ENCODE measurements at regions not wholly inside any gene's neighbourhood (a gene's known extent, or its start where the extent isn't known, plus 50 kb on each side); places are given as distances from the start of the nearest gene placed in this dataset.

DNA sequence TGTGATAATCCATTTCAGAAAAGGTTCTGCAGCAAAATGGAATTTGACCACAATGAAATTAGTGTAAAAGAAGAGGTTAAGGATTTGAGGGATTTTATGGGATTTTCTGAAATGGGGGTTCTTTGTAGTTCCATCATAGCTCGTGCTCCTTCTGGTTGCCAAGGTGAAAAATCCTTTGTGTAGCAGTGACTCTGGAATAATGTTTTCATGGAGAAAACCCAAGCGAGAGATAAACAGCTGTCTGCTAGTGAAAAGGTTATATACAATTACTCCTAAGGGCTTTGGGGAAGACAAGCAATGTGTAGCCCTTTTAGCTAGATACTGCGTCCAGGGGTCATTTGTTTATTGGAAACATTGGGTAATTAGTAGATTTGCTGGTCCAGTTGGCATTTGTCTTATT lies 453.2 kb upstream of the DEPDC1 start:
- H3K27ac ChIP-seq (ENCODE audit: low read length) = no peak overlapping the region
- WGBS (ENCODE audit: insufficient coverage, insufficient read length) = no CpG with 5 or more reads among the region's 3 CpGs
- H3K36me3 ChIP-seq (ENCODE audit: control insufficient read depth, insufficient read depth, low read length) = no peaks in the 10 kb centered on the region
- no peak overlapping the region for H3K4me3 ChIP-seq (ENCODE audit: low read length)
- no peaks in the 10 kb centered on the region for H3K9me3 ChIP-seq (ENCODE audit: control insufficient read depth, insufficient read depth, low read length)
- DNase-seq (ENCODE audit: low read depth, low spot score) = no peak
- no peaks in the 10 kb centered on the region for H3K4me1 ChIP-seq (ENCODE audit: control insufficient read depth, insufficient read depth, low read length)
- H3K27me3 ChIP-seq (ENCODE audit: control insufficient read depth, insufficient read depth, low read length) = no peaks in the 10 kb centered on the region

DNA sequence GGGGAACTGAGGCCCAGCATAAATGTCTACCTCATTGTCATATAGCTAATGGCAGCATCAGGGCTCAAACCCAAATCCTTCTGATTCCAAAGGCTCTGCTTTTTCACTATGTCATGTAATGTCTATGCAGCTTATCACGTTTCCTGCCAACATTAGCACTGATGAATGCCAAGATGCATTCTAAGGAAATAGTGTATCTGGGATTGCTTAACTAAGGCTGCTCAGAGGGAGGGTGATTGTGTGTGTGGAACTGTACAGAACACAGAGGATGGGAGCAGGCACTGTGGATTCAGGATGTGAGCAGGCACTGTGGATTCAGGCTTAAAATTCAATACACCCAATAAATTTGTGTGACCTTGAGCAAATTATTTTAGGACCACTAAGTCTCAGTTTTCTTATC lies 456.4 kb upstream of the DEPDC1 start:
- Histone ChIP-seq H3K4me3 (ENCODE audit: low read length) (no peak overlapping the region), H3K27ac (ENCODE audit: low read length) (no peak overlapping the region), H3K27me3 (ENCODE audit: control insufficient read depth, insufficient read depth, low read length) (no peaks in the 10 kb centered on the region), H3K4me1 (ENCODE audit: control insufficient read depth, insufficient read depth, low read length) (no peaks in the 10 kb centered on the region), H3K36me3 (ENCODE audit: control insufficient read depth, insufficient read depth, low read length) (no peaks in the 10 kb centered on the region), H3K9me3 (ENCODE audit: control insufficient read depth, insufficient read depth, low read length) (no peaks in the 10 kb centered on the region)
- no CpG with 5 or more reads among the region's 1 CpG for WGBS (ENCODE audit: insufficient coverage, insufficient read length)
- DNase-seq (ENCODE audit: low read depth, low spot score) = no peak

DNA sequence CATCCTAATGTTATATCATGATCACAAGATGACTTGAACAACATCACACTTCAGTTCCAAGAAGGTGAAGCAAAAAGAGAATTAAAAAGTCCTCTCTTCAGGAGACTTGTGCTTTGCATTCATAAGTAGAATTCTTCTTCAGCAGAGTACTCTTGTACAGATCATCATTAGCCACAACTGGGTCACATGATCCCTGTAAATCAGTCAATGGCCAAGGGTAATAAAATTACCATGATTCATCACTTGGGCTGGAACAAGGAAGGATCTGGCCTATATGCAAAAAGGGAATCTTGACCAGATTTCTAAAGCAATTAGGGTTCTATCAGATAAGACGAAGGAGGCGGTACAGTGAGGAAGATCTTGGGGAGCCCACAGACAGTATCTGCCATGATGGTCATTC lies 458.0 kb upstream of the DEPDC1 start:
- Histone ChIP-seq H3K27me3 (ENCODE audit: control insufficient read depth, insufficient read depth, low read length) (no peaks in the 10 kb centered on the region), H3K27ac (ENCODE audit: low read length) (no peak overlapping the region), H3K9me3 (ENCODE audit: control insufficient read depth, insufficient read depth, low read length) (no peaks in the 10 kb centered on the region), H3K36me3 (ENCODE audit: control insufficient read depth, insufficient read depth, low read length) (no peaks in the 10 kb centered on the region), H3K4me1 (ENCODE audit: control insufficient read depth, insufficient read depth, low read length) (no peaks in the 10 kb centered on the region), H3K4me3 (ENCODE audit: low read length) (no peak overlapping the region)
- DNase-seq (ENCODE audit: low read depth, low spot score) = no peak
- WGBS (ENCODE audit: insufficient coverage, insufficient read length) = no CpG with 5 or more reads among the region's 2 CpGs

DNA sequence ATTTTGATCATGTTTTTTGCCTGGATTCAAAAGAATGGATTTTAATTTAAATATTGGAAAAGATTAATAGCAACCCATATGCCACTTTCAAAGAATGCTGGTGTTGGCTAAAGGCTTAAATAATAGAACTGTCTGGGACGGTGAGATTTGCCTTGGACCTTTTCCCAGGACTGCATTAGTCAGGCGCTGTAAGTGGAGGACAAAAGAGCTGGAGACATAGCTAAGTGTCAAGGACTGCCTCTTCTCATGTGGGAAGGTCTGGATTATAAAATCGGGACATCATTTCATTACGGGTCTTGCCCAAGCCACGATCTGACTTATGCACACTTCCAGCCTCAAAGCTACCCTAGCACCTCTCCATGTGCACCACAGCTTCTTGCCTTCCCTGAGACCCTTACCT lies 458.5 kb upstream of the DEPDC1 start:
- no peak overlapping the region for H3K4me3 ChIP-seq (ENCODE audit: low read length)
- no CpG with 5 or more reads among the region's 5 CpGs for WGBS (ENCODE audit: insufficient coverage, insufficient read length)
- no peak for DNase-seq (ENCODE audit: low read depth, low spot score)
- no peak overlapping the region for H3K27ac ChIP-seq (ENCODE audit: low read length)
- H3K27me3 ChIP-seq (ENCODE audit: control insufficient read depth, insufficient read depth, low read length) = no peaks in the 10 kb centered on the region
- H3K36me3 ChIP-seq (ENCODE audit: control insufficient read depth, insufficient read depth, low read length) = no peaks in the 10 kb centered on the region
- H3K9me3 ChIP-seq (ENCODE audit: control insufficient read depth, insufficient read depth, low read length) = no peaks in the 10 kb centered on the region
- H3K4me1 ChIP-seq (ENCODE audit: control insufficient read depth, insufficient read depth, low read length) = no peaks in the 10 kb centered on the region

DNA sequence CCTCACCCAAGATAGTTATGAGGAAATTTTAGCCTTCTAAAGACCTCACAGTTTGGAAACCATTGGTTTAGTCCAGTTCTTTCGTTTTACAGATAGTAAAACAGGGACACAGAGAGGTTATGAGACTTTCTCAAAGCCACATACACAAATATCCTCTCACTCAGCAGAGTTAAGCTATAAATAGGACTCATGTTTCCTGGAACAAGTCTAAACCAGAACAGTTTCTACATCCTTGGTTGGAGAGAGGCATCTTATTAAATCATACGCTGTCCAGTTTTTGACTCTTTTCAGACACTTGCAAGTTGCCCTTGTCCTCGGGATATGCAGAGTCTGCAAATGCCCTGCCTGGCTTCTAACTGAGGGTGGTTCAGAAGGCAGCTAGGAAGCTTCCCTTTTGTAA lies 462.1 kb upstream of the DEPDC1 start:
- peaks cover 5% of the 10 kb centered on the region for H3K4me1 ChIP-seq (ENCODE audit: control insufficient read depth, insufficient read depth, low read length)
- no peaks in the 10 kb centered on the region for H3K36me3 ChIP-seq (ENCODE audit: control insufficient read depth, insufficient read depth, low read length)
- no peak overlapping the region for H3K27ac ChIP-seq (ENCODE audit: low read length)
- H3K4me3 ChIP-seq (ENCODE audit: low read length) = no peak overlapping the region
- DNase-seq (ENCODE audit: low read depth, low spot score) = no peak
- no peaks in the 10 kb centered on the region for H3K27me3 ChIP-seq (ENCODE audit: control insufficient read depth, insufficient read depth, low read length)
- H3K9me3 ChIP-seq (ENCODE audit: control insufficient read depth, insufficient read depth, low read length) = no peaks in the 10 kb centered on the region
- no CpG with 5 or more reads among the region's 3 CpGs for WGBS (ENCODE audit: insufficient coverage, insufficient read length)

DNA sequence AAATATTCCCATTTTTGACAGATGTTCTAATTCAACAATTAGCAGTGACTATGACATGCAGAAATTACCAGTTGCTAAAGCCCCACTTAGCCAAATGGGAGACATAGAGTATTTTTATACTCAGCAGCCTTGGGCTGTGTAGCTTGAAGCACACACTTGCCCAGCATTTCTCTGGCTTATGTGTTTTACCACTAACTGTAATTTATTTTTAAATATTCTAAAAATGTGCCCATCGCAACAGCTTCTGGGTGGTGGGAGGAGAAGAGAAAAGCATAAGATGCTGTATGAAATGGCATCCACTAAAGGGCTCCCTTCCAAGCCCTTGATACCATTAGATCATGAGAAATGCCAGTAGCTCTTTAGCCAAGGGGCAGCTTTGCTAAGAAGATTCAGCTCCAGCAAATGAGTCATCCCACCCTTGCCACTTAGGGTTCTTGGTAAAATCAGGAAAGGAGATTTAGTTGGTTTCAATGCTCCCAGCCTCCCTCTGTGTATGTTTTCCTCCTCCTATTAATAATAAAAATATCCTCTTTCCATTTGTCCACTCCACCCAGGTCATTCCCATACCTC lies 462.7 kb upstream of the DEPDC1 start:
- Histone ChIP-seq H3K27me3 (ENCODE audit: control insufficient read depth, insufficient read depth, low read length) (no peaks in the 10 kb centered on the region), H3K27ac (ENCODE audit: low read length) (no peak overlapping the region), H3K4me3 (ENCODE audit: low read length) (no peak overlapping the region), H3K36me3 (ENCODE audit: control insufficient read depth, insufficient read depth, low read length) (no peaks in the 10 kb centered on the region), H3K4me1 (ENCODE audit: control insufficient read depth, insufficient read depth, low read length) (peaks cover 5% of the 10 kb centered on the region), H3K9me3 (ENCODE audit: control insufficient read depth, insufficient read depth, low read length) (no peaks in the 10 kb centered on the region)
- DNase-seq (ENCODE audit: low read depth, low spot score) = no peak
- no CpG with 5 or more reads among the region's 1 CpG for WGBS (ENCODE audit: insufficient coverage, insufficient read length)

DNA sequence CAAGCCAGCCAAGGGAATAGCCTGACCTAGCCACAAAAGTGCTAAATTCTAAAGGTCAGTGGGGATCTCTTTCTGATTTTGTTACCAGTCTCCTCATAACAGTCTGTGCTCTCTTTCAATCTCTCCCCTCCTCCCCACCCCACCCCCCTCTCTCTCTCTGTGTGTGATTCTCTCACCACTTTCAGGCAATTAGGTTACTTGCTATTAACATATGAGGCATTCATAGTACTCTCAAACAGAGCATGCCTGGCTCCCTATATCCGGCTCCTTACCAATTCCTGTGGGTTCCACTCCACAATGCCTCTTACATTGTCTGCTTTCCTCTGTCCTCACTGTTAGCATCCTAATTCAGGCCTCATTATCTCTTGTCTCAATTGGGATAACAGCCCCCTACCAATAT lies 464.3 kb upstream of the DEPDC1 start:
- H3K27me3 ChIP-seq (ENCODE audit: control insufficient read depth, insufficient read depth, low read length) = no peaks in the 10 kb centered on the region
- no CpG with 5 or more reads among the region's 1 CpG for WGBS (ENCODE audit: insufficient coverage, insufficient read length)
- H3K9me3 ChIP-seq (ENCODE audit: control insufficient read depth, insufficient read depth, low read length) = no peaks in the 10 kb centered on the region
- DNase-seq (ENCODE audit: low read depth, low spot score) = no peak
- no peak overlapping the region for H3K27ac ChIP-seq (ENCODE audit: low read length)
- no peak overlapping the region for H3K4me3 ChIP-seq (ENCODE audit: low read length)
- H3K4me1 ChIP-seq (ENCODE audit: control insufficient read depth, insufficient read depth, low read length) = peaks cover 5% of the 10 kb centered on the region
- H3K36me3 ChIP-seq (ENCODE audit: control insufficient read depth, insufficient read depth, low read length) = no peaks in the 10 kb centered on the region

DNA sequence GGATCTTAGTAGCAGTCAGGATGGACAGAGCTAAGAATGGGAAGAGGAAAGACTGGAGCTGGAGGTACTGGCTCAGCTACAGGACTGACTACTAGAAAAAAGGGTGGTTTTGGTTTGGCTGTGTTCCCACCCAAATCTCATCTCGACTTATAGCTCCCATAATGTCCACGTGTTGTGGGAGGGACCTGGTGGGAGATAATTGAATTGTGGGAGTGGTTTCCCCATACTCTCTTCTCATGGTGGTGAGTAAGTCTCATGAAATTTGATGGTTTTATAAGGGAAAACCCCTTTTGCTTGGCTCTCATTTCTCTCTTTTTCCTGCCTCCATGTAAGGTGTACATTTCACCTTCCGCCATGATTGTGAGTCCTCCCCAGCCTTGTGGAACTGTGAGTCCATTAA lies 466.5 kb upstream of the DEPDC1 start:
- Histone ChIP-seq H3K27me3 (ENCODE audit: control insufficient read depth, insufficient read depth, low read length) (no peaks in the 10 kb centered on the region), H3K27ac (ENCODE audit: low read length) (no peak overlapping the region), H3K9me3 (ENCODE audit: control insufficient read depth, insufficient read depth, low read length) (no peaks in the 10 kb centered on the region), H3K4me3 (ENCODE audit: low read length) (no peak overlapping the region), H3K36me3 (ENCODE audit: control insufficient read depth, insufficient read depth, low read length) (no peaks in the 10 kb centered on the region), H3K4me1 (ENCODE audit: control insufficient read depth, insufficient read depth, low read length) (peaks cover 5% of the 10 kb centered on the region)
- no peak for DNase-seq (ENCODE audit: low read depth, low spot score)
- WGBS (ENCODE audit: insufficient coverage, insufficient read length) = no CpG with 5 or more reads among the region's 3 CpGs

DNA sequence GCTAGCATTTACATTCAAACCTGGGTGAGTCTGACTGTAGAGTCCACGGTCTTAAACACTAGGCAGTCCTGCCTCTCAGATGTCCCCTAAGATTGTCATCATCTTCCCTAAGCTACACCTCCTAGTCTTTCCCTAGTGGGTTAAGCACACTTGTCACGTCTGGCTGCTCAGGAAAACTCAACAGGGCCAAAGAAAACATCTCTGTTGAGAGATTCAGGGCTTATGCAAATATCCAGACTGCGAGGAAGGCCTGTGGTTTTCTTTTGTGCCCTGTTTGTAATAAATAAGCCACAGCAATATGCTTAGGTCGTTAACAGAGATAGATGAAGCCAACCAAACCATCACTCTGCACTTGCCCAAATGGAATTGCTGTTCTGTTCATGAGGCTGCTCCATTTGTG lies 472.6 kb upstream of the DEPDC1 start:
- Histone ChIP-seq H3K9me3 (ENCODE audit: control insufficient read depth, insufficient read depth, low read length) (no peaks in the 10 kb centered on the region), H3K27me3 (ENCODE audit: control insufficient read depth, insufficient read depth, low read length) (no peaks in the 10 kb centered on the region), H3K36me3 (ENCODE audit: control insufficient read depth, insufficient read depth, low read length) (no peaks in the 10 kb centered on the region), H3K27ac (ENCODE audit: low read length) (no peak overlapping the region), H3K4me1 (ENCODE audit: control insufficient read depth, insufficient read depth, low read length) (no peaks in the 10 kb centered on the region), H3K4me3 (ENCODE audit: low read length) (no peak overlapping the region)
- no CpG with 5 or more reads among the region's 4 CpGs for WGBS (ENCODE audit: insufficient coverage, insufficient read length)
- DNase-seq (ENCODE audit: low read depth, low spot score) = no peak

DNA sequence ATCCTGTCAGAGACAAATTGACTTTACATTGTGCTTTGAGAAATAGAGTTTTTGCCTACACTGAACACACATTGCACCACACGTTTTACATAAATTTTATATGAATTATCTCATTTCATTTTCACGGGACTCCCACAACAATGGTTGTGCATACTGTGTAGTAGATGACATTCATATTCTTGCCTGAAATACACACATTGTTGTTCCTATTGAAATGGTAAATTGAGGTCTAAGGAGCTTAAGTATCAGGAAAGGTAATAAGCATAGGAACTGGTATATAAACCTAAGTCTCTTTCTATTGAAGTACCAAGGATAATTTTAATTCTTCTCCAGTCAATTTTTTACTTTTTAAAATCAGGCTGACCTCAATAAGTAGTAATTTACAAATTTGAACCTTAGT lies 473.7 kb upstream of the DEPDC1 start:
- H3K9me3 ChIP-seq (ENCODE audit: control insufficient read depth, insufficient read depth, low read length) = no peaks in the 10 kb centered on the region
- DNase-seq (ENCODE audit: low read depth, low spot score) = no peak
- no peaks in the 10 kb centered on the region; the same call in 1 of the 2 replicates for H3K4me1 ChIP-seq (ENCODE audit: control insufficient read depth, insufficient read depth, low read length)

DNA sequence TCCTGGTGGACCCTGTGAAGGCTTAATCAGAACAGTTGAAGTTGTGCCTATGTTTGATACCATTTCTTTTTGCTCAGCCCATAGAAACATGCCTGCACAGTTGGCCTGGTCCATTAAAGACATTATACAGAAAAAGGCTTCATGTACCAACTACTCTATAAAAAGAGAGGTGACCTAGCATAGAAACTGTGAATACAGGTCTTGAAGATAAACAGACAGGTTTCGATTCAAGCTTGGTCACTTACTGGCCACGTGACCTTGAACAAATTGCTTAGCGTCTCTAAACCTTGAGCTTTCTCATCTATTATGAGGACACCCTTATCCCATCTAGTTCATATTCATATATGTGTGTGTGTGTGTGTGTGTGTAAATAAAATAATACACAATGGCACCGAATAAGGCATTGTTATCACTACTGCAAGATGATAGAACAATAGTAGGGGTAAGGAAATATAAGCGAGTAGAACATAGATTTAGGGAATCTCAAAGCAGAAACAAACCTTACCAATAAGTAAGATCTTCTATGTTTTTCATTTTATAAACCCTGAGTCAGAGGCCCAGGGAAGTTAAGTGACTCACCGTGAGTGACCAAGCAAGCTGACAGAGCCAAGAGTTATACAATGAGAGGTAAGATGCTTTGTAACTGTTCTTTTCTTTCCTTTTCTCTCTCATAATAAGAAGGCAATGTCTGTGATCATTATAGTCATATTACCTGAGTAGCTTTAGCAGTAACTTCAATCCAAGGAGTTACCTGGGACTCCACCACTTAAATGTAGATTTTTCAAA lies 476.8 kb upstream of the DEPDC1 start:
- H3K36me3 ChIP-seq (ENCODE audit: control insufficient read depth, insufficient read depth, low read length) = no peaks in the 10 kb centered on the region

More for the DNA sequence above, 473.7 kb upstream of the DEPDC1 start:
- no peaks in the 10 kb centered on the region for H3K36me3 ChIP-seq (ENCODE audit: control insufficient read depth, insufficient read depth, low read length)
- no CpG with 5 or more reads among the region's 2 CpGs for WGBS (ENCODE audit: insufficient coverage, insufficient read length)
- no peaks in the 10 kb centered on the region for H3K27me3 ChIP-seq (ENCODE audit: control insufficient read depth, insufficient read depth, low read length)
- no peak overlapping the region for H3K4me3 ChIP-seq (ENCODE audit: low read length)
- no peak overlapping the region for H3K27ac ChIP-seq (ENCODE audit: low read length)

More for the DNA sequence above, 476.8 kb upstream of the DEPDC1 start:
- Histone ChIP-seq H3K27me3 (ENCODE audit: control insufficient read depth, insufficient read depth, low read length) (no peaks in the 10 kb centered on the region), H3K4me3 (ENCODE audit: low read length) (no peak overlapping the region), H3K9me3 (ENCODE audit: control insufficient read depth, insufficient read depth, low read length) (no peaks in the 10 kb centered on the region), H3K4me1 (ENCODE audit: control insufficient read depth, insufficient read depth, low read length) (peaks cover 1% of the 10 kb centered on the region; the same call in 1 of the 2 replicates), H3K27ac (ENCODE audit: low read length) (no peak overlapping the region)
- no peak for DNase-seq (ENCODE audit: low read depth, low spot score)
- WGBS (ENCODE audit: insufficient coverage, insufficient read length) = no CpG with 5 or more reads among the region's 6 CpGs

All from iPS DF 6.9 (cell line).